Fibroblast of lung (primary cell): ENCODE measurements at regions not wholly inside any gene's neighbourhood (a gene's known extent, or its start where the extent isn't known, plus 50 kb on each side); places are given as distances from the start of the nearest gene placed in this dataset.

Experiments used
- DNase-seq, 2 donors: peaks; one replicate each; pipeline versions ENCODE4 v3.0.0 to v3.0.0-alpha.2; 2010; ENCODE audit warnings: low read depth in 2 of 2
- H2AFZ ChIP-seq: 2 replicates; pipeline ENCODE4 v1.5.1; 2012; ENCODE audit warnings: low read length, control low read depth, inconsistent platforms
- H3K27ac ChIP-seq: 2 replicates; pipeline ENCODE4 v1.5.1; 2011; ENCODE audit warnings: low read length, control low read depth; ENCODE audit not compliant: insufficient read depth
- H3K27me3 ChIP-seq: 2 replicates; pipeline ENCODE4 v1.5.1; 2011; ENCODE audit warnings: mild to moderate bottlenecking, low read length; ENCODE audit not compliant: control insufficient read depth, insufficient read depth
- H3K36me3 ChIP-seq: 2 replicates; pipeline ENCODE4 v1.5.1; 2011; ENCODE audit warnings: low read length; ENCODE audit not compliant: control insufficient read depth, insufficient read depth
- H3K4me1 ChIP-seq: 2 replicates; pipeline ENCODE4 v1.5.1; 2011; ENCODE audit warnings: low read length; ENCODE audit not compliant: control insufficient read depth, insufficient read depth; ENCODE audit errors: extremely low read depth
- H3K4me2 ChIP-seq: 2 replicates; pipeline ENCODE4 v1.5.1; 2011; ENCODE audit warnings: low read length, control low read depth; ENCODE audit not compliant: insufficient read depth; ENCODE audit errors: extremely low read depth
- H3K4me3 ChIP-seq, 4 experiments: fragments of 200-600 bp in 1 of 4; sonication (generic) in 1 of 4; replicated peaks in 1 of 4; 2 replicates each; pipeline ENCODE4 v1.5.1; 2011 to 2016; ENCODE audit warnings: low read length in 4 of 4, low read depth in 3 of 4, mild to moderate bottlenecking in 3 of 4, control low read depth in 2 of 4, inconsistent platforms in 1 of 4, mixed read lengths in 1 of 4; ENCODE audit not compliant: insufficient read depth in 1 of 4; ENCODE audit errors: control extremely low read depth in 1 of 4
- H3K79me2 ChIP-seq: 2 replicates; pipeline ENCODE4 v1.5.1; 2012; ENCODE audit warnings: mild to moderate bottlenecking, low read length, inconsistent platforms; ENCODE audit not compliant: control insufficient read depth, insufficient read depth
- H3K9ac ChIP-seq: 2 replicates; pipeline ENCODE4 v1.5.1; 2011; ENCODE audit warnings: mild to moderate bottlenecking, low read length, control low read depth; ENCODE audit not compliant: insufficient read depth
- H3K9me3 ChIP-seq: 2 replicates; pipeline ENCODE4 v1.5.1; 2012; ENCODE audit warnings: low read depth, low read length; ENCODE audit not compliant: control insufficient read depth, insufficient read depth
- H4K20me1 ChIP-seq: 2 replicates; pipeline ENCODE4 v1.5.1; 2011; ENCODE audit warnings: low read length; ENCODE audit not compliant: control insufficient read depth, insufficient read depth; ENCODE audit errors: extremely low read depth
- EZH2 ChIP-seq: IDR thresholded peaks from 2 replicates; pipeline ENCODE4 v1.5.1; 2012; ENCODE audit warnings: low read length, control low read depth, mild to moderate bottlenecking; ENCODE audit errors: missing control alignments
- TF ChIP-seq, protein P1 (sequence below), 2 donors: IDR thresholded peaks in 1 of 2; conservative IDR thresholded peaks in 1 of 2; 1 replicate in 1 of 2; 2 replicates in 1 of 2; pipeline ENCODE4 v1.5.1; 2011 to 2012; ENCODE audit warnings: low read length in 2 of 2, control low read depth in 1 of 2, inconsistent platforms in 1 of 2, low read depth in 1 of 2, mild to moderate bottlenecking in 1 of 2

DNA sequence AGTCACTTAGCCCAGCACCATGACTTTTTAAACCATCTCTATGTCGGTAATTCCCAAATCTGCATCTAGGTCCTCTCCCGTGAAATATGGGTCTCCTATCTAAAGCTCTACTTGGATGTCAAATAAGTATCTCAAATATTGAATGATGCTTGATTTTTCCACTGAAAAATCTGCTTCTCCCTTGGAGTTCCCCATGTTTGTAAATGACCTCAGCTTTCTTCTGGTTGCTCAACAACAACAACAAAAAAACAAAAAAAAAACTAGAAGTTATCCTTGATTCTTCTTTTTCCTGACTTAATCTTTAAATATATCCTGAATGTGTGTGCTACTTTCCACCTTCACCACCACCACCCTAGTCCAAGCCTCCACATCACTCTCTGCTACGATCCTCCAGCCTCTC lies 307.5 kb upstream of the UBE2E2 start:
- no peak for DNase-seq
- Histone ChIP-seq H4K20me1 (no peaks in the 10 kb centered on the region), H3K4me2 (no peak overlapping the region), H3K36me3 (no peaks in the 10 kb centered on the region), H3K79me2 (no peaks in the 10 kb centered on the region), H3K9ac (no peak overlapping the region), H3K4me1 (no peaks in the 10 kb centered on the region), H3K27ac (no peak overlapping the region), H3K4me3 (no peak overlapping the region), H2AFZ (no peak overlapping the region), H3K27me3 (peaks cover 2% of the 10 kb centered on the region), H3K9me3 (no peaks in the 10 kb centered on the region)
- TF ChIP-seq, protein P1, sequence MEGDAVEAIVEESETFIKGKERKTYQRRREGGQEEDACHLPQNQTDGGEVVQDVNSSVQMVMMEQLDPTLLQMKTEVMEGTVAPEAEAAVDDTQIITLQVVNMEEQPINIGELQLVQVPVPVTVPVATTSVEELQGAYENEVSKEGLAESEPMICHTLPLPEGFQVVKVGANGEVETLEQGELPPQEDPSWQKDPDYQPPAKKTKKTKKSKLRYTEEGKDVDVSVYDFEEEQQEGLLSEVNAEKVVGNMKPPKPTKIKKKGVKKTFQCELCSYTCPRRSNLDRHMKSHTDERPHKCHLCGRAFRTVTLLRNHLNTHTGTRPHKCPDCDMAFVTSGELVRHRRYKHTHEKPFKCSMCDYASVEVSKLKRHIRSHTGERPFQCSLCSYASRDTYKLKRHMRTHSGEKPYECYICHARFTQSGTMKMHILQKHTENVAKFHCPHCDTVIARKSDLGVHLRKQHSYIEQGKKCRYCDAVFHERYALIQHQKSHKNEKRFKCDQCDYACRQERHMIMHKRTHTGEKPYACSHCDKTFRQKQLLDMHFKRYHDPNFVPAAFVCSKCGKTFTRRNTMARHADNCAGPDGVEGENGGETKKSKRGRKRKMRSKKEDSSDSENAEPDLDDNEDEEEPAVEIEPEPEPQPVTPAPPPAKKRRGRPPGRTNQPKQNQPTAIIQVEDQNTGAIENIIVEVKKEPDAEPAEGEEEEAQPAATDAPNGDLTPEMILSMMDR (conservative IDR thresholded peaks at IDR 0.05 in 1 of 2, IDR thresholded peaks at IDR 0.05 in 1 of 2; ENCODE audit: low read depth in 1 of 2, low read length in 2 of 2) = no peak
- no peak for TF ChIP-seq EZH2

GRCh38 chr3:22898558-22898957 lies 304.6 kb upstream of the UBE2E2 start:
- H3K36me3 ChIP-seq = no peaks in the 10 kb centered on the region
- DNase-seq = no peak
- H3K4me1 ChIP-seq = no peaks in the 10 kb centered on the region
- no peak overlapping the region for H2AFZ ChIP-seq
- TF ChIP-seq, protein P1 (conservative IDR thresholded peaks at IDR 0.05 in 1 of 2, IDR thresholded peaks at IDR 0.05 in 1 of 2; ENCODE audit: low read depth in 1 of 2, low read length in 2 of 2) = no peak
- H3K4me2 ChIP-seq = no peak overlapping the region
- no peaks in the 10 kb centered on the region for H3K79me2 ChIP-seq
- H3K27ac ChIP-seq = no peak overlapping the region
- H4K20me1 ChIP-seq = no peaks in the 10 kb centered on the region
- no peak overlapping the region for H3K9ac ChIP-seq
- no peak overlapping the region for H3K4me3 ChIP-seq
- H3K9me3 ChIP-seq = no peaks in the 10 kb centered on the region
- H3K27me3 ChIP-seq = peaks cover 2% of the 10 kb centered on the region

GRCh38 chr3:22899441-22899840 lies 303.7 kb upstream of the UBE2E2 start:
- Histone ChIP-seq H3K27ac (no peak overlapping the region), H4K20me1 (no peaks in the 10 kb centered on the region), H3K79me2 (no peaks in the 10 kb centered on the region)

More at GRCh38 chr3:22899441-22899840, 303.7 kb upstream of the UBE2E2 start:
- H3K9ac ChIP-seq = no peak overlapping the region
- TF ChIP-seq EZH2 = no peak
- TF ChIP-seq, protein P1 (conservative IDR thresholded peaks at IDR 0.05 in 1 of 2, IDR thresholded peaks at IDR 0.05 in 1 of 2; ENCODE audit: low read depth in 1 of 2, low read length in 2 of 2) = no peak
- no peak overlapping the region for H3K4me2 ChIP-seq
- H3K36me3 ChIP-seq = no peaks in the 10 kb centered on the region
- no peaks in the 10 kb centered on the region for H3K9me3 ChIP-seq
- H3K27me3 ChIP-seq = no peaks in the 10 kb centered on the region
- no peak for DNase-seq
- no peaks in the 10 kb centered on the region for H3K4me1 ChIP-seq
- no peak overlapping the region for H2AFZ ChIP-seq
- no peak overlapping the region for H3K4me3 ChIP-seq
